NCI-H1436 (cell line): ENCODE measurements at regions not wholly inside any gene's neighbourhood (a gene's known extent, or its start where the extent isn't known, plus 50 kb on each side); places are given as distances from the start of the nearest gene placed in this dataset.
A peak's percentile ranks its signal among the peaks of the same experiment; 100 is the strongest.

ENCODE experiments used
- DNase-seq: peaks from one replicate; lab custom pipeline; 2025; lab: John Stamatoyannopoulos, UW

DNA sequence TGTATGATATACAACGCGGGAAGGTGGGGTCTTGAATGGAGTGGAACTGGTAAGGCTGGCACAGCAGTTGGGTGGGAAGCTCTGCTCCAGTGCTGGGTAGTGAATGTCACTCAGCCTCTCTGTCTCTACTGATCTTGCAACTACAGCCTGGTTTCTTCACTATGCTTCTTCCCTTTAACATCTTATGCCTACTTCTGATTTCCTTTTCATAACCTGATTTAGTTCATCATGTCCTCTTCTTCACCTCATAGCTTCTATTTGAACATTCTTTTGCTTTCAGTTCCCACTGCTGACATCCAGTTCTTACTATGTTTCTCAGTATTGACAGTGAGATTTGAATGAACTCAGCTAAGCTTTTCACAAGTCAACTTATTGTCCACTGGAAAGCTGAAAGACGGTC is 286.2 kb downstream of the ARL6IP6 start:
- DNase-seq = no peak

DNA sequence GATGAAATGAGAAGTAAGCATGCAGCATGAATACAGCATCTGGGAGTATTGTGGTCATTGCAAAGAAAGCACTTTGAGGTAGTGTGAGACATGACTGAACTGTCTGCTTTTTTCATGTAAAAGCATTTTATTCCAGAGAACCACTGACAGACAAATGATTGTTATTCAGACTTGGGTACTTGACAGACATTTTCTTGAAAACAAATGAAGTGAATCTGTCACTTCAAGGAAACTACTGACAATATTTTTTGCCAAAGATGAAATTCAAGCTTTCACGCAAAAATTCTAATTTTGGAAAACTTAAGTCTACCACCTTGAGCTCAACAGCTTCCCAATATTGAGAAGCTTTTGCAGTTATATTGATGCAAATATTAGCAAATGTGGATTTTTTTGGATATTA is 255.7 kb downstream of the ARL6IP6 start:
- no peak for DNase-seq

DNA sequence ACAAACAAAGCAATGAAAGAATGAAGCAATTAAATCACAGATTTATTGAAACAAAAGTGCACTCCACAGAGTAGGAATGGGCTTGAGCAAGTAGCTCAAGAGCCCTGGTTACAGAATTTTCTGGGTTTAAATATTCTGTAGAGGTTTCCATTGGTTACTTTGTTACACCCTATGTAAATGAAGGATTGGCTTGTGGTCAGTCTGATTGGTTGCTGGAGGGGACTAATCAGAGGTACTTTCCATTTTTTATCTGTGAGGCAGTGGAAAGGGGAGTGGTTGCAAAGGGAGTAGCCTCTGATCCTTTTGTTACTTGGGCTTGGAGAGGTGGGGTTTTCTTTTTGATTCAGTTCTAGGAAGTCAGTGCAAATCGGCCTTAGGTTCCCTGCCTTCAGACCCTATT is 253.3 kb downstream of the ARL6IP6 start:
- DNase-seq = no peak

DNA sequence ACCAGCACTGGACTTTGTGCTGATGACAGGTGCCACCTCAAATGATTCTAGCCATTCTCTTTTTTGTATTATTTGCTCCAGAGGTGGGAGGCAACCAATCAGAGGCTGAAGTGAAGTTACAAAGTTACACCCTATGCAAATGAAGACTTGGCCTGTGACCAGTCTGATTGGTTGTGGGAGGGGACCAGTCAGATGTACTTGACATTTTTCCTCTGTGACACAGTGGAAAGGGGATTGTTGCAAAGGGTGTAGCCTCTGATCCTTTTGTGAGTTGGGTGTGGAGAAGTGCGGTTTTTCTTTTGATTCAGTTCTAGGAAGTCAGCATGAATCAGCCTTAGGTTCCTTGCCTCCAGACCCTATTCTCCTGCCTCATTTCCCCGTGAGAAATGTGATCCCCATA is 244.0 kb downstream of the ARL6IP6 start:
- no peak for DNase-seq

DNA sequence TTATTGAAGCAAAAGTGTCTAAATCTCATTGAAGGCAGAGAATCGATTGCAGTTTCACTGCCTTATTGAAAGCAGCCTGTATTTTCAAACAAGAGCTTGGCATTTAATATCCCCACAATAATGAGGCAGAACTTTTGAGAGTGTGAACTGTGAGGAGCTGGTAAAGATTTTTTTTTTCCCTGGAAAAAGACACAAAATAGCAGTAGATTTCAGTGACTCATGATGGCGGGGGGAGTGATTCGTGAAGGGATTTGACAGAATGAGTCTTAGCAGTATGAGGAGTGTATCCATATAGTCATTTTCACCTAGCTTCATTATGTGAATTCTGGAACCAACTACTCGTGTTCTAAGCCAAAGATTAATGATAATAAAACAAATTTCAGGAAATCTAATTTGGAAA is 242.9 kb downstream of the ARL6IP6 start:
- DNase-seq = no peak

DNA sequence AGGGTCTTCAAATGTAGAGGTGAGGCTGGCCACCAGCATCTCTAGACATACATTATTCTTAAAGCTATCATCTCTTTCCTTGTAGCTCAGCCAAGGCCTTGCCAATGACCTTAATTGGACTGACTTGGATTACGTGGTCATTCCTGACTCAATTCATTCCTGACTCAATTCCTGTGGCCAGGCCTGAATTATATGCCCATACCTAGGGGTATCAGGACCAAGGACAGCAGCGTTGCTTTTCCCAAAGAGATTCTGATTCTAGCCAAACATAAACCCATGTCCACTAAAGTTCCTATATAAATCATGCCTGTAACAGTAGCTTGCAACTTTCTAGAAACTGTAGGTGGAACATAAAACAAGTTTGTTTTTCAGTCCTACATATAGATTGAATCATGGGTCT is 231.7 kb downstream of the ARL6IP6 start:
- no peak for DNase-seq

DNA sequence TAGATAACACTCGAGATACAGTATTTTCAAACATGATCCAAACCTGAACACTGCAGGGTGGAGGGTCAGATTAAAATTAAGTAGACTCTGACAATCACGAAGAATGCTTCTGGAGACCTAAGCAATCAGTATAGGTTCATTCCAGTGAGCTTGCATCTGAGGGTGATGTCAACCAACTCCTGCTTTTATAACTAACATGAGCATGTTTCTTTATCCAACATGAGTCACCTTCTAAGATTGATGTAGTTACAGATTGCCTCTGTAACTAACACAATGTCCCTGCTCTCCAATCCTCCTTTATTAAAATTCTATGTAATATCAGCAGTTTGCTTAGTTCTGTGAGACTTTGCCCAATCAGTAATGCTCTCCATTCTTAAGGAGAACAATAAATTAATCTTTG is 225.7 kb downstream of the ARL6IP6 start:
- DNase-seq = no peak

DNA sequence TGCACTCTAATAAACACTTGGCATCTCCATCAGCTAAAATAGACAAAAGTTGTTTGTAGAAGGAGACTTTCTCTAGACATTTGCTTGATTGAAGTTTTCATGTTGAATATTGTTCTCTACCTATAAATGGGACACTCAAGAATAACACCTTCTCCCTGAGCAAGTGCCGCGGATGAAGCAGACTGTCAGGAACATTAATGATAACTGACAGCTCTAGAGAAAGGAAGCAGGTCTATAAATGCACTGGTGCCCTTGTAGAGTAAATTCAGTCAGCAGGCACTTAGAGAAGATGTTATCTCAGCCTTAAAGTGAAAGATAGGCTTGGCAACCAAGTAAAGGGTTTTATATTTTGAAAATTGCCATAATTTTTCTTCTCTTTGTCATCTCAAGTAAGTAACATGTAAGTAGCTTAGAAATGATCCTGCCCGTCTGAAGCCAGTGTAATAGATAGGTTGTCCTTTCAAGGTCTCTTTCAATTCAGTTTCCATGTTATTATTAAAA is 224.6 kb downstream of the ARL6IP6 start:
- DNase-seq = no peak

DNA sequence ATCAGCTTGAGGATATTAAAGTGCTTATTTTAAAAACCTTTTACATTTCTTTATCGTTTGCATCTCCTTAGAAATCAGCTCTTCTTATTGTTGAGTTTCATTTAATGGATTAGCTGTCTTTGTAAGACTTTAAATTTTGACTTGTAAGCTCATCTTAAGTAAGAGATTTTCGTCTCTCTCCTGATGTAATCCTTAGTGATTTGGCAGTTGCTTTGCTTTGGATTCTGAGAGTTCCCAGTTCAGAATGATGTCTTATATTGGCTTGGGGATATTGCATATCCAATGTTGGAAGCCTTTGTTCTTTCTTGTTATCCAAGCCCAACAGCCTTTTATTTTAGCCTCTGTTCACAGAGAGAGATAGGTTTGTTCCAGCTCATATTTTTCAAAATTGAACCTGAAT is 212.1 kb downstream of the ARL6IP6 start:
- no peak for DNase-seq

DNA sequence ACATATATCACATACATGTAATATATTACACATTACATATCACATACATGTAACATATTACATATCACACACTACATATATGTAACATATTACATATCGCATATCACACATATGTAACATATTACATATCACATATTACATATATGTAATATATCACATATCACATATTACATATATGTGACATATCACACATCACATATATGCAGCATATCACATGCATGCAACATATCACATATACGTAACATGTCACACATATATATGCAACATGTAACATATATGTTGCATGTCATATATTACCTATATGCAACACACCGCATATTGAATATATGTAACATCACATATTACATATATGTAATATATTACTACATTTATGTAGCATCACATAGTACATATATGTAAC is 211.2 kb downstream of the ARL6IP6 start:
- no peak for DNase-seq

DNA sequence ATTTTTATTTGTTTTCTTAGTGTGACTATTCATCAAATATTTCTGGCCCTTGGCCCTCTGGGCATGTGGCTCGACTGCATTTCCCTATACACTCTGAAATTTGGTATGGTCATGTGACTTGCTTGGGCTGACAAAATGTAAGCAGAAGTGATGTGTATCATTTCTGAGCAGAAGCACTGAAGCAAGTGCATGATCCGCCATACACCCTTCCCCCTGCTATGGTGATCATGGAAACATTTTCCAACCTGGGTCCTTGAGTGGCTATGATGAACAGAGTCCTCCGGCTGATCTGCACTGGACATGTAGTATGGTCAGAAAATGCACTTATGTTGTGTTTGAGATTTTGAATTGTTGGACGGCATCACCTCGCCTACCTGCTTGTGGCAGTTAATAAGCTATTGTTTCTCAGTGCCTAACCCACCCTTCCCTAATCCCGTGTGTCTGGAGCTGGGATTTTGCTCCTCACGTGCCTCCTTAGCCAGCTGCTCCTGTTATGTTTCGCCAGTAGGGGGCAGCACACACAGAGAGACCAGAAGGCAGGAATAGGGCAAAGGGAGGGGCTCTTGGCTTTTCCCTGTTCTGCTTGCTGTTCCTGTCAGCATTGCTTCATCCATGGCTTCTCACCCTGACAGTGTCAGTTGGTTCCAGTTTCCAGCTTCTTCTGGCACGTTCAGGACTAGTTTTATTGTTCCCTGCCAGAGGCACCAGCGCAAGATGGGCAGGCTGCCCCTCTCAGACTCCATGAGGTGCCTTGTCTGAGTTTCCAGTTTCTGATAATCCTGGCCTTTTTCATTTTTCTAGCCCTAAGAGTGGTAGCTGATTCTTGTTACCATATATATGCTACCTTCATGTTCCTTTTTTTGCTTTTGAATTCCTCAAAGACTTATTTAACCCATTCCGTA is 207.4 kb downstream of the ARL6IP6 start:
- peak; percentile 57 for DNase-seq

DNA sequence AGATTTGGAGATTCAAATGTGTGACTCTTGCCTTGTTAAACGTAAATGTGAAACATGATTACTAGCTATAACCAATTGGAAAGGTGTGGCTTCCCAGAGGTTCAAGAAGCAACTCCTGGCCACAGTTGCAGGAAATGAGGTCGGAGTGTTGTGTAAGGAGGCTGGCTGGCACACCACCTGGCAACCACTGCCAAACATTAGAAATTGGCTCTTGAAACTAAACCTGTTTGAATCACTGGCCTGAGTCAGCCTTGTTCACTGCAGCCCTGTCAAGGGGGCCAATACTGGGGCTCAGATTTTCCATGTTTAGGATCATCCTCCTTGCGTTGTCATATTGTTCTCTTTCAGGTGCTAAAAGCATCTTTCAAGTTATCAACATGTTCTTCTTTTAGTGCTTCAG is 206.3 kb downstream of the ARL6IP6 start:
- DNase-seq = no peak

DNA sequence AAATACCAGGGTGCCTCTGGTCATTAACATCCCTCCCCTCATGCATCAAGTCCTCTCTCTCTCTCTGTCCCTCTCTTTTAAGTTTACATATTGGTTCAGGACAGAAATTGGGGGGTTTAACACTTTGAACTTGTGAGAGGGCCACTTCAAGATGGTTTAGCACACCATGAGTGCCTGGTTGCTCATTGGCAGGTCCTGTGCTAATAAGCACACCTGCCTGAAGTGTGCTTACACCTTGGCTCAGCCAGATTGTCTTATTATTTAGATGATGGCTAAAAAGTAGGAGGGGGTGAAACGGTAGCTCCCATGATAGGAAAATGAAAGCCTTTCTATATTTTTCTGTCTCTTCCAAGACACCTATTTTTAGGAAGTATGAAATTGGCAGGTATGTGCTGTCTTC is 205.8 kb downstream of the ARL6IP6 start:
- DNase-seq = no peak

DNA sequence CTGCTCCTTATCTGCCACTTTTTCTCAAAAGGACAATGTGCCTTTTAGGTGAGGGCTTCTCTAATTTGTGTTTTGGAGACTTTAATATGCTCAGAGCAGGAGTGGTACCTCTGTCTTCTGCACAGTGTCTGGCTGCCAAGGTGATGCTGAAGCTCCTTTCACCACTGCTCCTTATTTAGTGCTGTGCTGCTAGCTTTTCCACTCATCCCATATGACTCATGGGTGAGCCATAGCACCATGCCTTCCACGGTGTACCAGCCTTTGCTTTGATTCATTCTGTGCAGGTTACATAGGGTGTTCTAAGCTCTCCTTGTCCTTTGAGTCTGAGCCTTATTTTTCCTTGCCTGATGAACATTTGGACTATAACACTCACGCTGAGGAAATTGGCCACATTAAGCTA is 202.4 kb downstream of the ARL6IP6 start:
- no peak for DNase-seq

DNA sequence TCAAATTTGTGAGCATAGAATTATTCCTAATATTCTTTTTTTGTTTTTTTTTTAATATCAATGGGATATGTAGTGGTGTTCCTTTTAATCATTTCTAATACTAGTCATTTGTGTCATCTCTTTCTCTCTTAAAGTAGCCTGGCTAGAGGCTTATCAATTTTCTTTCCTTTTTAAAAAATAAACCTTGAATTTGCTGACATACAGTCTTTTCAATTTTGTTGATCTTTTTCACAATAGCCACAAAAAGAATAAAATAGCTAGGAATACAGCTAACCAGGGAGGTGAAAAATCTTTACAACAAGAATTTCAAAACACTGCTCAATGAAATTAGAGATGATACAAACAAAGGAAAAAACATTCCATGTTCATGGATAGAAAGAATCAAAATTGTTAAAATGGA is 192.6 kb downstream of the ARL6IP6 start:
- DNase-seq = no peak

DNA sequence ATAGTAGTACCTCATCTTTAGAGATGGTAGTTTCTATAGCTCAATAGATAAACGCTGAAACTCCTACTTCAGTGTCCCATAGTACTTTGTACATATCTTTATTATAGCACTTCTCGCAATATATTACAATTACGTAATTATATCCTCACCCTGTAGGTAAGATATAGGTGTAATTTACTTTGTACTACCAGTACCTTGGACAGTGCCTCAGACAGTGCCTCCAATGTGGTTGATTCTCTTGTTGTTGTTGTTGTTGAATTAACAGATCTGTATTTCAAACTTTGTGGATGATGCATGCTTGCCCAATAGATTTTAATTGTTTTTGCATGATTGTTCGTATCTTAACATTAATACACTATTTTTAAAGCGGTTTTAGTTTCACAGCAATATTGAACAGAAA is 188.6 kb downstream of the ARL6IP6 start:
- DNase-seq = no peak

DNA sequence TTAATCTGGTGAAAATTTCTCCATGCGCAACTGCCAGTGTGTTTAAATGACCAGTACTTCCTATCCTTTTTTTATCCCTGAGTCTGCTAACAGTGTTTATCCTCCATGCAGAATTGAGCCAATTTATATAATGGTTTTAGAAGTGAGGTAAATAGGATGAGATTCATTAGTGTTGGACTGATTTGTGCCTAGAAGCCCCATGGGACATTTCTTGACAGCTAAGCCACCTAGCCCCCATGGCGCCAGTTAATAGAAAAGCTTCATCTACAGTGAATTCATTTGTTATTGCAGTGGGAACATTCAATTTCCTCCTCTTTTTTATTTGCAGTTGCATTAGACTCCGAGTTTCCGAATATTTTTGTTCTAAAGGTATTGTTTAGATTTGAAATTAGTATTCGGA is 175.6 kb downstream of the ARL6IP6 start:
- peak; percentile 87 for DNase-seq

DNA sequence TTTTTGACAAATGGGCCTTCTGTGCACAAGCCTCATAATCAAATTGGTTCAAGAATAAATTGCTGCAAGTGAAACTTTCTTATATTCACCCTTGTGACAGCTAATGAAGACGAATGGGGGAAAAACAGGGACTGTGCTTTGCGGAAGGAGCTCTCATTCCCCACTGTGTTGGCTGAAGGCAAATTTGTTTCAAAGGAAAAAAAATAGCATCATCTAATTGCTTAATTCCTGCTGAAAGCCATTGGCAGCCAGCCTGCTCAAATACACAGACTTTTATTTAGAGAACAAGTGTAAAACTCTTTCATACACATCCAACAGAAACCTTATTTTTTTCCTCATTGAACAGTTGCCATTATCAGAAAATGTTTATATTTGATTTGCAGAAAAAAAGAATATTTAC is 172.3 kb downstream of the ARL6IP6 start:
- peak; percentile 35 for DNase-seq

DNA sequence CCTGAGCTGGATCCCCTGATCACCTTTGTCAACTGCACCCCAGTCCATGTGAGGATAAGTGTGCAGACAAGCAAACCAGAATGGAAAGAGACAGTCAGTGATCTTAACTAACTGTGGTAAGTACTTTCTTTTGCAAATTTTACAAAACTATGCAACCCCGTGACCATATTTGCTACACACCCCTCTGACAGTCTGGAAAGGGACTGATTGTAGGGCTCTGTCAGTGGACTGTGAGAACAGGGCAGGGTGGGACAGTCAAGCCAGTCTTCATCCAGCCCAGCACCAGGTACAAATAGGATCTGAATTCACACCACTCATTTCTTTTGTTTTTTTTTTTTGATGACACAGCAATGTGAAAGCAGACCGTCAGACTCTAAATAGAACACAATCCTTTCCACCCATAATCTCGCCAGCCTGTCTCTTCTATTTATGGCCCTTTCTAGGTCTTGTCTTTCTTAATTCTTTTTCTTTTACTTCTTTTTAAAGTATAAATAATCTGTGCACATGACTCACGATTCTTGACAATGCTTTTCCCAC is 165.6 kb downstream of the ARL6IP6 start:
- DNase-seq = no peak

DNA sequence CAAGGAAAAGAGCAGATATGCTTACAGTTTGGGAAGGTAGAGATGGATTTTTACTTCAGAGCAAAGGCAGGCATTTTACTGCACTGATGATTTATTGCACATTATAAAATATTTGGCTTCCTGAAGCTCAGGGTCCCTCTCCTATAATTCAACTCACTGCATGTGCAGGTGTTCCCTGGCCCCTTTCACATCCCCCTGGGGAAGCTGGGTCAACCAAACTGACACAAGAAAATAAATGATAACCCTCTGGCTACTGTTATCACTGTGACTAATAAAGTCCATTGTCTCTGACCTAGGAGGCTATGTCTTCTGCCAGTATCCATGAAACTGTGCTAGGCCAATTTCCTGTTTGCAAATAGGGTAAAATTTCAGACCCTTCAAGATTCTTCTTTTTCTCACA is 163.1 kb downstream of the ARL6IP6 start:
- no peak for DNase-seq

DNA sequence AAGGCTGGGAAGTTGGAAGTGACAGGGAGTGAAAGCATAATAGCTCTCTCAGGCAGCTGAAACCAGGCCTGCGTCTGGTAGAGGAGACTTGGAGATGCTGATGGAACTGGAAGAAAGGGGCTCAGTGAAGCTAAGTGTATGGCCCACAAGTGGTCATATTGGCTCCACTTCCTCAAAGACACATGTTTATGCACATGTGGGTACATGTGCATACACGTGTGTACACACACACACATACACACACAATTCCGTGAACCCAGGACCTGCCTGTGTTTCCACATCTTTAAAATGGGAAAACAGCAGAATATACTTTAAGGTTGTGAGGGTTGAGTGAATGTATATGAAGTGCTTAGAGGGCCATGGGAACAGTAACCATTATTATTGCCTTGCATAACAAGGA is 160.9 kb downstream of the ARL6IP6 start:
- DNase-seq = no peak

DNA sequence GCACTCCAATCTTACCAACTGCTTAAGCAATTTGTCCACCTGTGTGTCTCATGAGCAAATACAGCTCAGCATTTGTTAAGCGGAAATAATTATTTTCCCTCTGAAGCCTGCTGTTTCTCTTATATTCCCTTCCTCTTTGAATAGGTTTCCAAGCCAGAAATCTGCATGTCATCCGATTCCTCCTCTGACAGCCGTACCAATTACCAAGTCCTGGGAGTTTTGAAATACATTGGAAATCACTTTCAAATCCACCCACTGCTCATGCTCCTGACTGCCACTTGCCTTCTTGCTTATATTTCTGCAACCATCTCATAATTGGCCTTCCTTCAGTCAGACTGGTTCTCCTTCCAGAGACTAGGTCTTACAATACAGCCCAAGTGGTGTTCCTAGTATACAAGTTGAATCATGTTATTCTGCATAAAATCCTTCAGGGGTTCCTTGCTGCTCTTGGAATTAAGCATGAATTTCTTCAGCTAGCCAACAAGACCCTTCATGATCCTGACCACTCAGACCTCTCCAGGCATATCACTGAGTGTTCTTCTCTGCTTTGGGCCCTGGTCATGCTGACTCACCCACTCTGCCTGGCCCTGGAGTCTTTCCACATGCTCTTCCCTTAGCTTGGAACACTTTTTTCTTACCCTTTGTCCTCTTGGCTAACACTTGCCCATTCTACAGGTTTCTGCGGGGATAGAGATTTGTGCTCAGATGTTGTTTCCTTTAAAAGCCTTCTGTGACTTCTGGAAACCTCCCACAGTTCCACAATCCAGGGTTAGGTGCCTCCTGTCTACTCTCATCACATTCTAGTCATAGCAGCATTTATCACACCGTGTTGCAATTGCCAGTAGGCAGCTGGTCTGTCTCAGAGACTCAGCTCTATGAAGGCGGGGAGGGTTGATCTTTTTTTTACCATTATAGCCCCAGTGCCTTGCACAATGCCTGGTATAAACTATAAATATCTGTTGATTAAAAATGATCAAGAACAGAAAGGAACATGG is 157.6 kb downstream of the ARL6IP6 start:
- DNase-seq = no peak

DNA sequence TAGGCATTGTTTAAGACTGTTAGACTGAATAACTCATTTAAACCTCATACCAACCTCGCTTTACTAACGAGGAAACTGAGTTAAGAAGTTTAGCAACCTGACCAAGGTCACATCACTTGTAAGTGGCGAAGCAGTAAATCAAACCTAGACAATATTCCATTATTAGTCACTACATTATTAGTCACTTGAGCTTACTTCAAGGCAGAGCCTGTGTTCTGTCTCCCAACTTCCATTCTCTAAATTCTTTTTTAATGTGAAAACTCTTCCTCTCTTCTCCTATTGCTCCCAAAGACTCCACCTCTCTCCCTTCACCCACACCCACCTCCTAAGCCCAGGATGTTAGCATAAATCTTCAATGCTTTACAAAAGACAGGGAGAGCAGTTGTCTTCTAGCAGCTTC is 156.5 kb downstream of the ARL6IP6 start:
- DNase-seq = no peak
